ENCODE measurements at regions not wholly inside any gene's neighbourhood (a gene's known extent, or its start where the extent isn't known, plus 50 kb on each side); places are given as distances from the start of the nearest gene placed in this dataset.
"Not testable (repeated sequence)": the region's sequence is repeated elsewhere in the genome, so short reads cannot be mapped to it uniquely, and the experiment has no call there.

DNA sequence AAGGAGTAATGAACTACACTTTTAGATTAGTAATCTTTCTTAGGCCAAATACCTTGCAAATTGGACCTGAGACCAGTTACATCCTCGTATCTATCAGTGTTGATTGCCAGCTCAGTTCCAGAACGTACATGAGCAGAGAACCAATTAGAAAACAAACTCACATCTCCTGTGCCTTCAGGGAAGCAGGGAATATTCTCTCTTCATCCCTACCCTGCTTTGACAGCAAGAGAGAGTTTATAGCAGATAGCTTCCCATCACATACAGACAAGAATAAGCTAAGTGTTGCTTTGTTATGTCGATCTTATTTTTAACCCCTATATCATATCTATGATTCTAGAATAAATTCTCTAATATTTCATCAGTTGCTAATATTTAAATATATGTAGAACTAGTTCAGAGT, 181.8 kb downstream of the DSC3 start:
- no peak overlapping the region for H3K4me3 Mint-ChIP-seq

GRCh38 chr18:30859036-30859435, 183.5 kb downstream of the DSC3 start:
- no peaks in the 10 kb centered on the region for H3K36me3 Mint-ChIP-seq
- no peaks in the 10 kb centered on the region for H3K27me3 Mint-ChIP-seq
- no peaks in the 10 kb centered on the region for H3K4me1 Mint-ChIP-seq
- no peak for ATAC-seq
- H3K9me3 Mint-ChIP-seq = peaks cover 5% of the 10 kb centered on the region
- H3K27ac Mint-ChIP-seq = no peak overlapping the region
- H3K4me3 Mint-ChIP-seq = no peak overlapping the region

More for the DNA sequence above, 181.8 kb downstream of the DSC3 start:
- no peak for ATAC-seq
- Mint-ChIP-seq H3K27ac (no peak overlapping the region), H3K9me3 (peaks cover 5% of the 10 kb centered on the region), H3K4me1 (no peaks in the 10 kb centered on the region), H3K36me3 (no peaks in the 10 kb centered on the region), H3K27me3 (no peaks in the 10 kb centered on the region)

DNA sequence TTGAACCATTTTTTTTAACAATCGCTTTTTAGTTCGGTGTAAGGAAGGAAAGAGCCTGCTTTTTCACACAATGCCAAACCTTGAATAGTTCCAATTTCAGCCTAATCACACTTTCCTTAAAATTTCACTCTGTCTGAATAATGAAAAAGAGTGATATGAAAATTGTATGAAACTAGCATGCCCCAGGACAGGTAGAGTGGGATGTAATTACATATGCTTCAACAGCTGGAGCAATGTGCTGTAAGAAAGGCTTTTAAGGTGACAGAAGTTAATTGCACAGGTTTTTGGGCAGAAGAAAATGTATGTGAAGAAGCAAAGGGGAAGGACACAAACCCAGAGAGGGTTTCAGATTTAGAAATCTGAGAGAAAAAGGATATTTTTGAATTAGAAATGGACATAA, 184.0 kb downstream of the DSC3 start:
- no peaks in the 10 kb centered on the region for H3K27me3 Mint-ChIP-seq
- peaks cover 5% of the 10 kb centered on the region for H3K9me3 Mint-ChIP-seq
- H3K4me3 Mint-ChIP-seq = no peak overlapping the region
- ATAC-seq = no peak
- no peaks in the 10 kb centered on the region for H3K4me1 Mint-ChIP-seq
- no peak overlapping the region for H3K27ac Mint-ChIP-seq
- H3K36me3 Mint-ChIP-seq = no peaks in the 10 kb centered on the region

DNA sequence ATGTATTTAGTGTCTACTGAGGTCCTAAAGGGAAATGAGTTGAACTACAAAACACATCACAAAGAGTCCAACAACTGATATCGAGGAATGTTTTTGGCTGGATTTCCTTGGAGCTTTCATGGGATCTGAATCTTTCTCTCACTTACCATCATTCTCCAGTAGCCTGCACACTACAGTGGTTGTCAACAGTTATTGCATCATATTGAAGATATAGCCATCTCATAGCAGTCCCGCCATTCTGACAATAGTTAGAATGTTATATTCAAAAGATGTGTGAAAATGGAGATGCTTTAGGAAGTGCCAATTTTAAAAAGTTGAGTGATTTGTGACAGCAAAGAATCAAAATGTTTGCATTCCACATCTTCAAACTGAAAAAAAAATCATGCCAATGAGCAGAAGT, 186.8 kb downstream of the DSC3 start:
- H3K4me3 Mint-ChIP-seq = no peak overlapping the region

GRCh38 chr18:30852980-30853379, 189.6 kb downstream of the DSC3 start:
- H3K36me3 Mint-ChIP-seq = no peaks in the 10 kb centered on the region
- no peak overlapping the region for H3K27ac Mint-ChIP-seq
- ATAC-seq = no peak
- no peaks in the 10 kb centered on the region for H3K4me1 Mint-ChIP-seq
- peaks cover 3% of the 10 kb centered on the region for H3K9me3 Mint-ChIP-seq
- no peak overlapping the region for H3K4me3 Mint-ChIP-seq
- no peaks in the 10 kb centered on the region for H3K27me3 Mint-ChIP-seq

More for the DNA sequence above, 186.8 kb downstream of the DSC3 start:
- Mint-ChIP-seq H3K36me3 (no peaks in the 10 kb centered on the region), H3K27ac (no peak overlapping the region), H3K4me1 (no peaks in the 10 kb centered on the region), H3K27me3 (no peaks in the 10 kb centered on the region), H3K9me3 (peaks cover 3% of the 10 kb centered on the region)
- no peak for ATAC-seq

DNA sequence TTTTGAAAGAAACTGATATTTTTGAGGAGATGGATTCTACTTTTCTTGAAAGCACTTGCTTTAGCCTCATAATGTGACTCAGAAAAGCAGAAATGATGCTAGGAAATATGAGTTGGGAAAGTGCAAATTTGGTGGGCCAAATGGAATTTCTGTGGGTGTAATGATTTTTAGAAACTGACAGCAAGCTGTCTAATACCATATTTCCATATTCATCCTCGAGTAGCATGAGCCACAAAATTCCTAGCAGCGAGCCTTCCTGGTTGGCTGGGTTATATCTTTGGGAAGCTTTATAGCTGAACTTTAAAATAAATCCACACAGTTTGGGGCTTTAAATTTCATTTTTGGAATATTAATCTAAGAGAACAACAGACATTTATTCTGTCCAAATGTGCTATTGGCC, 190.0 kb downstream of the DSC3 start:
- H3K36me3 Mint-ChIP-seq = no peaks in the 10 kb centered on the region
- peaks cover under 1% of the 10 kb centered on the region for H3K9me3 Mint-ChIP-seq
- no peaks in the 10 kb centered on the region for H3K27me3 Mint-ChIP-seq
- H3K4me3 Mint-ChIP-seq = no peak overlapping the region
- no peak overlapping the region for H3K27ac Mint-ChIP-seq
- no peaks in the 10 kb centered on the region for H3K4me1 Mint-ChIP-seq
- ATAC-seq = no peak

DNA sequence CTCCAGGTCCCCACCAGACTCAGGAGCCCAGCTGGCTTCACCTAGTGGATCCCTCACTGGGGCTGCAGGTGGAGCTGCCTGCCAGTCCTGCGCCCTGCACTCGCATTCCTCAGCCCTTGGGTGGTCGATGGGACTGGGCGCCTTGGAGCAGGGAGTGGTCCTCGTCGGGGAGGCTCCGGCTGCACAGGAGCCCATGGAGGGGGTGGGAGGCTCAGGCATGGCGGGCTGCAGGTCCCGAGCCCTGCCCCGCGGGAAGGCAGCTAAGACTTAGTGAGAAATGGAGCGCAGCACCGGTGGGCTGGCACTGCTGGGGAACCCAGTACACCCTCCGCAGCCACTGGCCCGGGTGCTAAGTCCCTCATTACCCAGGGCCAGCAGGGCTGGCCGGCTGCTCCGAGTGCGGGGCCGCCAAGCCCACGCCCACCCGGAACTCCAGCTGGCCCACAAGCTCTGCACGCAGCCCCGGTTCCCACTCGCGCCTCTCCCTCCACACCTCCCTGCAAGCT, 203.4 kb downstream of the DSC3 start:
- ATAC-seq, H3K27ac Mint-ChIP-seq: not testable (repeated sequence)
- H3K9me3 Mint-ChIP-seq = peaks cover 20% of the 10 kb centered on the region

DNA sequence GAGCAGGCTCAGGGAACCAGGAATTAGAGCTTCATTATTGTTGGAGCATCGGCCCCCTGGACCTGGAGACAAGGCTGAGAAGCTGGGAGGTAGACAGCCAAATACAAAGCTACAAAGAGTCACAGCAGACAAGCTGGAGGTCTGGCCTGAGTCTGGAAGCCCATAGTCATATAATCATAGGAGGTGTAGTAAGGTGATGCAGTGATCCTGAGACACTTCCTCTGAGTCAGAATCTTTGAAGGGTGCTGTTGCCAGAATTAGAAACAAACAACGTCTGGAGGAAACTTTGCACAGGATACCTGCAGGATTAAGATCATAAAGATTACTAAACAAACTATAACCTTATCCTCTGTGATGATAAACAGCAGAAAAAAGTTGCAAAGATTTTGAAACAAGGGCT, 213.8 kb downstream of the DSC3 start:
- H3K36me3 Mint-ChIP-seq = no peaks in the 10 kb centered on the region
- H3K4me3 Mint-ChIP-seq = no peak overlapping the region
- H3K4me1 Mint-ChIP-seq = no peaks in the 10 kb centered on the region
- peaks cover 3% of the 10 kb centered on the region for H3K9me3 Mint-ChIP-seq
- ATAC-seq = no peak
- no peaks in the 10 kb centered on the region for H3K27me3 Mint-ChIP-seq
- no peak overlapping the region for H3K27ac Mint-ChIP-seq

More for the DNA sequence above, 203.4 kb downstream of the DSC3 start:
- H3K4me1 Mint-ChIP-seq, H3K4me3 Mint-ChIP-seq, H3K27me3 Mint-ChIP-seq, H3K36me3 Mint-ChIP-seq: not testable (repeated sequence)

GRCh38 chr18:30819619-30820018, 222.9 kb downstream of the DSC3 start:
- Mint-ChIP-seq H3K4me1 (no peaks in the 10 kb centered on the region), H3K27ac (no peak overlapping the region), H3K27me3 (no peaks in the 10 kb centered on the region), H3K36me3 (no peaks in the 10 kb centered on the region), H3K9me3 (peaks cover 3% of the 10 kb centered on the region), H3K4me3 (no peak overlapping the region)
- no peak for ATAC-seq

DNA sequence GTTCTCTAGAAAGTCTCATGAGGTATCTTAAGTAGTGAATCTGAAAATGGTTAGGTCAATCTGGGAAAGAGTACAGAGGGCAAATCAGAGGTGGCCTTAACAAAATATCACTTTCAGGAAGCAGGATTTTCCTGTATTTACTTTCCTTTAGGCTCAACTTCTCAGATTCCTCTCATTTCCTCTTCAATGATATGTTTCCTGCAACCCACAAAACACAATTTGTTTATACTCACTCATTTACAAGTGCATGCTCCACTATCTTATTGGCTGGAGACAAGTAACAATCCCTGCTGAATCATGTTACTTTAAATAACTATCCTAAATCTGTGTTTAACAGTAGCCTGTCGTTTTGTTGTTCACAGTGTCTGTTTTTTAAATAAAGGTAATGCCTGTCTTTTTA, 228.1 kb downstream of the DSC3 start:
- Mint-ChIP-seq H3K4me3 (no peak overlapping the region), H3K36me3 (no peaks in the 10 kb centered on the region), H3K4me1 (no peaks in the 10 kb centered on the region), H3K27ac (no peak overlapping the region), H3K27me3 (no peaks in the 10 kb centered on the region), H3K9me3 (peaks cover 3% of the 10 kb centered on the region)
- ATAC-seq = no peak

- ATAC-seq = no peak
- peaks cover 6% of the 10 kb centered on the region for H3K9me3 Mint-ChIP-seq
These were observed 231.0 kb downstream of the DSC3 start for GRCh38 chr18:30811580-30811979.

GRCh38 chr18:30810580-30810979, 232.0 kb downstream of the DSC3 start:
- H3K4me3 Mint-ChIP-seq = no peak overlapping the region
- H3K27me3 Mint-ChIP-seq = no peaks in the 10 kb centered on the region
- H3K4me1 Mint-ChIP-seq = no peaks in the 10 kb centered on the region
- no peaks in the 10 kb centered on the region for H3K36me3 Mint-ChIP-seq
- no peak overlapping the region for H3K27ac Mint-ChIP-seq
- H3K9me3 Mint-ChIP-seq = peaks cover 5% of the 10 kb centered on the region
- no peak for ATAC-seq

More at GRCh38 chr18:30811580-30811979, 231.0 kb downstream of the DSC3 start:
- H3K4me1 Mint-ChIP-seq = no peaks in the 10 kb centered on the region
- no peaks in the 10 kb centered on the region for H3K36me3 Mint-ChIP-seq
- no peaks in the 10 kb centered on the region for H3K27me3 Mint-ChIP-seq
- H3K4me3 Mint-ChIP-seq = no peak overlapping the region
- no peak overlapping the region for H3K27ac Mint-ChIP-seq

DNA sequence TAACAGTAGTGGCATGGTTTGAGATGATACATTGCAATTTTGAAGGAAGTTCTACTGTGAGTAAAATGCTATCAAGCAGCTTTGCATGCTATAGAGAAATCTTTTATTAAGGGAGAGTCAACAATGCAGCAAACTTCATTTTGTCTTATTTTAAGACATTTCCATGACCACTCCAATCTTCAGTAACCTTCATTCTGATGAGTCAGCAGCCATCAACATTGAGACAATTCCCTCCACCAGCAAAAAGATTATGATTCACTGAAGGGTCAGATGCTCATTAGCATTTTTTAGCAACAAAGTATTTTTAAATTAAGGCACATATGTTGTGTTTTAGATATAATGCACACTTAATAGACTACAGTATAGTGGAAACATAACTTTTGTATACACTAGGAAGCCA, 235.7 kb downstream of the DSC3 start:
- ATAC-seq = no peak
- no peak overlapping the region for H3K4me3 Mint-ChIP-seq
- H3K9me3 Mint-ChIP-seq = peaks cover 10% of the 10 kb centered on the region
- no peaks in the 10 kb centered on the region for H3K4me1 Mint-ChIP-seq
- H3K27ac Mint-ChIP-seq = no peak overlapping the region
- H3K27me3 Mint-ChIP-seq = no peaks in the 10 kb centered on the region
- H3K36me3 Mint-ChIP-seq = no peaks in the 10 kb centered on the region

DNA sequence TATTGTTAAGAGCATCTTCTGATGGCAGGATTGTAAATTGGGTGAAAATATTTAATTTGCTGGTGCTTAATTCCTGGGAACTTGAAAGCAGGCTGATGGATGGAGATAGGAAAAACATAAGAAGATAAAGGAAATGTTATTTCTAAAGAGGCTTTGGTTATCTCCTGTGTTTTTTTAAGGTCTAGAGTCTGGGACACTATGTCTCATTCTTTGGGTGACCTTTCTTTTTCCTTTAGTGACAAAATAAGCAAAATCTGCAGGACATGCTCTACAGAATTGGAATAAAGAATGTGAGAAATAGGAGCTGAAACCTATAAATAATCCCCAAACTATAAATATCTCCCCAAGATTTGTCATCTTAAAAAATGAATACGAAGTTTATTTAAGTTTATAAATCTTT, 241.7 kb downstream of the DSC3 start:
- no peak overlapping the region for H3K4me3 Mint-ChIP-seq
- no peak overlapping the region for H3K27ac Mint-ChIP-seq
- H3K4me1 Mint-ChIP-seq = no peaks in the 10 kb centered on the region
- no peaks in the 10 kb centered on the region for H3K27me3 Mint-ChIP-seq
- peaks cover 5% of the 10 kb centered on the region for H3K9me3 Mint-ChIP-seq
- ATAC-seq = no peak
- H3K36me3 Mint-ChIP-seq = no peaks in the 10 kb centered on the region

DNA sequence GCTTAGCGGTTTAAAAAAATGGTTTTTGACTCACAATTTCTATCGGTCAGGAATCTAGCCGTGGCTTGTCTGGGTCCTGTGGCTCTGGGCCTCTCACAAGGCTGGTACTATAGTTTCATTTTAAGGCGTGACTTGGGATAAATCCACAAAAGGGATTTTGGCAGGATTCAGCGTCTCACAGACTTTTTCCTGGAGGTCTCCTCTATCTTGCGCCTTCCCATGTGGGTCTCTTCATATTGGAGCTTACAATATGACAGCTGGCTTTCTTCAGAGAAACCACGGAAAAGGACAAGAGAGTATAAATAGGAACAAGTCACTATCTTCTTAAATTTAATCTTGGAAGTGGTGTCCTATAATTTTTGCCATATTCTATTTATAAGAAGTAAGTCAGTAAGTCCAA, 250.5 kb downstream of the DSC3 start:
- H3K36me3 Mint-ChIP-seq = no peaks in the 10 kb centered on the region
- H3K27ac Mint-ChIP-seq = no peak overlapping the region
- H3K27me3 Mint-ChIP-seq = no peaks in the 10 kb centered on the region
- H3K9me3 Mint-ChIP-seq = peaks cover 3% of the 10 kb centered on the region
- no peaks in the 10 kb centered on the region for H3K4me1 Mint-ChIP-seq
- H3K4me3 Mint-ChIP-seq = no peak overlapping the region
- ATAC-seq = no peak

DNA sequence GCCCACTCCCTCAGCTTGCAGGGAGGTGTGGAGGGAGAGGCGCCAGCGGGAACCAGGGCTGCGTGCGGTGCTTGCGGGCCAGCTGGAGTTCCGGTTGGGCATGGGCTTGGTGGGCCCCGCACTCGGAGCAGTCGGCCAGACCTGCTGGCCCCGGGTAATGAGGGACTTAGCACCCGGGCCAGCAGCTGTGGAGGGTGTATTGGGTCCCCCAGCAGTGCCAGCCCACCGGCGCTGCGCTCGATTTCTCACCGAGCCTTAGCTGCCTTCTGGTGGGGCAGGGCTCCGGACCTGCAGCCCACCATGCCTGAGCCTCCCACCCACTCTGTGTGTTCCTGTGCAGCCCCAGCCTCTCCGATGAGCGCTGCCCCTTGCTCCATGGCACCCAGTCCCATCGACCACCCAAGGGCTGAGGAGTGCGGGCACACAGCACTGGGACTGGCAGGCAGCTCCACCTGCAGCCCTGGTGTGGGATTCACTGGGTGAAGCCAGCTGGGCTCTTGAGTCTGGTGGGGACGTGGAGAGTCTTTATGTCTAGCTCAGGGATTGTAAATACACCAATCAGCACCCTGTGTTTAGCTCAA, 254.0 kb downstream of the DSC3 start:
- not testable (repeated sequence) for H3K4me3 Mint-ChIP-seq, H3K27me3 Mint-ChIP-seq, H3K9me3 Mint-ChIP-seq, H3K27ac Mint-ChIP-seq, ATAC-seq, H3K36me3 Mint-ChIP-seq, H3K4me1 Mint-ChIP-seq

- ATAC-seq = no peak
- Mint-ChIP-seq H3K27ac (no peak overlapping the region), H3K4me3 (no peak overlapping the region), H3K4me1 (no peaks in the 10 kb centered on the region), H3K36me3 (no peaks in the 10 kb centered on the region), H3K27me3 (no peaks in the 10 kb centered on the region), H3K9me3 (peaks cover 7% of the 10 kb centered on the region)
These were observed 255.1 kb downstream of the DSC3 start for GRCh38 chr18:30787410-30787809.
